ENCODE measurements at regions not wholly inside any gene's neighbourhood (a gene's known extent, or its start where the extent isn't known, plus 50 kb on each side); places are given as distances from the start of the nearest gene placed in this dataset.

DNA sequence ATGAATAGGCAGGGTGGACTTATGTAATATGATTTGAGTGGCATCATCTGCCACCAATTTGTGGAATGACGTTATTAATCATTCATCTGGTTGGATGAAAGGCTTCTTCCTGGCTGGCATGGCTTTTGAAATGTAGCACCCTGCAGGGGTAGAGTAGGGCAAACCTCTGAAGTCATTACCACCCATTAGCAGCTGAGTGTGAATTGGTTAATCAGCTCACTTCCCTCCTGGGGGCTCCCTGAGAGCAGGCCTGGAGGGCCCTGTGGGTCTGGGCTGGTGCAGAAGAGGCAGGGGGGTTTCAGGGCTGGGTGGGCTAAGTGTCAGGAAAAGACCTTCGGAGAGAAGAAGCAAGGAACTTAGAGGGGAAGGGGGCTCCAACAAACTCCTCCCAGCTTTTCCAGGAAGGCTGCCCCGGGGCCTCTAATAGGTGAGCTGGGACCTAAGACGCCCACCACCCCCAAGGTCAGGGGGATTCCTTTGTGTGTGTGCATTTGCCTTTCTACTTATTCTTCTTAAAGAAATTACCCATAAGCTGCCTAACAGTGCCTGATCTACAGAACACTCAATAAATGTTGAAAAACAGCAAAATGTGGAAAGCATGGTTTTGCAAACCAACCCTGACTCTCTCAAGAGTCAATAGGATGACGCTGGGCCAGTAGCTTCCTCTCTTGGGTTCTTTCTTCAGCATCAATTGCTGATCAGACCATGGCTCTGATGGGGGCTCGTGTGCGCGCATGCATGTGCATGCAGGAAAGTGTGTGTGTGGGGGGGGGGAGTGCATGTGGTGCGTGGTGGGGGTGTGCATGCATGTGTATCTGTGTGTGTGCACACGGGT, 49.7 kb upstream of the ZNF516 start:
- DNase-seq: no peak
